ENCODE measurements at regions not wholly inside any gene's neighbourhood (a gene's known extent, or its start where the extent isn't known, plus 50 kb on each side); places are given as distances from the start of the nearest gene placed in this dataset.

DNA sequence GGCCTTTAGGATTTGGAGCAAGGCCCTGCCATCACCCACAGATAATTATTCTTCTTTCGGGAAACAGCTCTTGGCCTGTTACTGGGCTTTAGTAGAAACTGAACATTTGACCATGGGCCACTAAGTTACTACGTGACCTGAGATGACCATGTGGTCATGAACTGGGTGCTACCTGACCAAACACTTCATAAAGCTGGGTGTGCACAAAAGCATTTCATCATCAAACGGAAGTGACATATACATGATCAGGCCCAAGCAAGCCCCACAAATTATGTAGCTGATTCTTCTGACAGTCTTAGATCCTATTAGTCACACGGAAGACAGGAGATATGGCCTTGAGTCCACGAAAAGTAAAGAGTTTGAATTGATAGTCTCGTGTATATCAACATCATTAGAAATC is 130.9 kb upstream of the FBN2 start:
- FAIRE-seq (no peak), DNase-seq (ENCODE audit: insufficient read length) (no peak)
- TF ChIP-seq TAF1 (IDR thresholded peaks at IDR 0.05; ENCODE audit: borderline replicate concordance, low read depth, low read length) (no peak), POLR2AphosphoS5 (IDR thresholded peaks at IDR 0.05; ENCODE audit: low read depth, low read length) (no peak), POLR2A (IDR thresholded peaks at IDR 0.05; ENCODE audit: low read depth, low read length) (no peak)

DNA sequence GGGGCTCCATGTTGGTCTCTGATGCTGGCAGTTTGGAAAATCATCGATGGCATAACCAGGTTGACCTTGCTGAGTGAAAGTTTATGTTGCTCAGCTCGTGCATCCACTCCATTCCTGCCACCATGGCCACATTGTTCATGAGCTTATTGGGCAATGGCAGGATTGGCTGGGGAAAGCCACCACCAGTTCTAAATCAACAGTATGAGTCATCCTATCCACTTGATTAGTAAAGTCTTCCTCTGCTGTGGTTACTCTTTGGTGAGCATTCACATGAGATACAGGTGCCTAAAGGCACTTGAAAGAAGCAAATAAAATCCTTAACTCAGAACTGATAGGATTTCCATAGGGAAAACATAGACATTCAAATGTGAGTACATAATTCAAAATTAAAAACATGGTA is 131.8 kb upstream of the FBN2 start:
- FAIRE-seq (no peak), DNase-seq (ENCODE audit: insufficient read length) (no peak)
- TF ChIP-seq POLR2A (IDR thresholded peaks at IDR 0.05; ENCODE audit: low read depth, low read length) = no peak
- no peak for TF ChIP-seq TAF1 (IDR thresholded peaks at IDR 0.05; ENCODE audit: borderline replicate concordance, low read depth, low read length)
- TF ChIP-seq POLR2AphosphoS5 (IDR thresholded peaks at IDR 0.05; ENCODE audit: low read depth, low read length) = no peak

DNA sequence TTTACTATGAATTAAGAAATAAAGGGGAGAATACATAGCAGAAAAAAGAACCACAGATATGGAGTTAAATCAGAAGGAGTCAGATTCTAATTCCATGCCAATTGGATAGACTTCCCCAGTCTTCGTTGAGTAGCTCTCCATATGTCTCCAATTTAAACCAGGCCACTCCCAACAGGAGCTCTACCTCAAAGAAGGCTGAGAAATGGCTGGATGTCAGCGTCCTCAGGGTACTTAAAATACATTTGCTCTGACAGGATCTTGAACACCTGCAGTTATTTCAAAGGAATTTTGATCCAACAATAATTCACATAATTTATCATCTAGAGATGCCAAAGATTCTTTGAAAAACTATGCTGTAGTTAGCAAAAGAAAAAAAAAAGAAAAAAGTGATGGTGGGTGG is 133.9 kb upstream of the FBN2 start:
- DNase-seq (ENCODE audit: insufficient read length) (no peak), FAIRE-seq (no peak)
- TF ChIP-seq POLR2AphosphoS5 (IDR thresholded peaks at IDR 0.05; ENCODE audit: low read depth, low read length) = no peak
- TF ChIP-seq POLR2A (IDR thresholded peaks at IDR 0.05; ENCODE audit: low read depth, low read length) = no peak
- no peak for TF ChIP-seq TAF1 (IDR thresholded peaks at IDR 0.05; ENCODE audit: borderline replicate concordance, low read depth, low read length)

DNA sequence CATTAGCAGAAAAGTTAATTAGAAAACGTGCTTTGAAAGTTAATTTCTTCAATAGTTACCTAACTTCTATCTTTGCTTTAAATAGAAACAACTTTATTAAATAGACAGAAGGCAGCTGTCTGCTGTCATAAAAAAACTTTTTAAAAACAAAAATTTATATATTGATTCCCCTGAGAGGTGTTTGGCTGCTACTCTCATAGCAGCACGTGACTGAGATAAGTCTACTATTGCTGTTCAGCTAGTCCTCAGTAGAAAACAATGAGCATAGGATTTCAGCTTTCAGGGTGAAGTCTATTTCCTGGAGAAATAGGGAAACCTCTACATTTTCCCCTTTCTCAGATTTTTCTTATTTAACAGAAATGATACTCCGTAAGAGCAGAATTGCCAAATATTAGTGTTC is 135.0 kb upstream of the FBN2 start:
- no peak for FAIRE-seq
- TF ChIP-seq POLR2A (IDR thresholded peaks at IDR 0.05; ENCODE audit: low read depth, low read length) = no peak
- no peak for TF ChIP-seq POLR2AphosphoS5 (IDR thresholded peaks at IDR 0.05; ENCODE audit: low read depth, low read length)
- no peak for TF ChIP-seq TAF1 (IDR thresholded peaks at IDR 0.05; ENCODE audit: borderline replicate concordance, low read depth, low read length)

DNA sequence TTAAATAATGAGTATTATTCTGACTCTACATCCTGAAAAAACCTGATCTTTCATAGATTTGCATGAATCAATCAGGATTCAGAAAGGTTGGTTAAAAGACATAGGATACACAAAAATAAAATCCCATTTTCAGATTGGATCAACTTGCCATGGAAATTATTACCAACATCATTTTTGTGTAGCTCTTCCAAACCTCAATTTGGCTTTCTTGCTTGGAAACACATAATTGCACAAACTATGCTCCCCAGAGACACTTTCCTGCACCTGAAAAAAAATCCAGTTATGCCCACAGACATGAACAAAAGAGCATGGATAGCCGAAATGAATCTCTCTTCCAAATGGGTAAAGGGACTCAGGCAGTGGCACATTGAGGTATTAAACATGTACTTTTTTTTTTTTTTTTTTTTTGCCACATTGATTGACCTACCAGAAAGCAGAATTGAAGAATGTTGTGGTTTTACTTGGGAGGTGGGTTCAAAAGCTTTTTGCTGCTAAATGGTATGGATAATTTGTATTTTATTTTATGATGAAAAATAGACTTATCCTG is 135.4 kb upstream of the FBN2 start:
- no peak for FAIRE-seq
- no peak for TF ChIP-seq POLR2AphosphoS5 (IDR thresholded peaks at IDR 0.05; ENCODE audit: low read depth, low read length)
- TF ChIP-seq POLR2A (IDR thresholded peaks at IDR 0.05; ENCODE audit: low read depth, low read length) = no peak
- no peak for TF ChIP-seq TAF1 (IDR thresholded peaks at IDR 0.05; ENCODE audit: borderline replicate concordance, low read depth, low read length)
- DNase-seq (ENCODE audit: insufficient read length) = no peak

More for the DNA sequence above, 135.0 kb upstream of the FBN2 start:
- DNase-seq (ENCODE audit: insufficient read length) = no peak

DNA sequence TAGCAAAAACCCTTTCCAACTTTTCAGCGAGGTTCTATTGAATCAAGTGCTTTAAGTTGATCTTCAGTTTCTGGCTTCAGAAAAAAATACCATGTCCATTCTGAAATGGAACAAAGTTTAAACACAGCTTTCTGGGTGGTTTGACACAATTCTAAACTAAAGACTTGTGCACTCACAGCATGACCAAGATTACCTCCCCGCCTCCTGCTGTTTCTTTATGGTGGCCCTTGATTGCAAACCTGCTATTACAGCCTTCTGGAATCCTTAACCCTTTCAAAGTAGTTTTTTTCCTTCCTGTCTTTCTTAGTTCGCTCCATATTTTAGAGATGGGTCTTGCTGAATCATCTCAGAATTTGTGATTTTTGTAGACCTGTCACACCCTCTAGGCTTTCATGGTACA is 135.9 kb upstream of the FBN2 start:
- TF ChIP-seq POLR2A (IDR thresholded peaks at IDR 0.05; ENCODE audit: low read depth, low read length) (no peak), TAF1 (IDR thresholded peaks at IDR 0.05; ENCODE audit: borderline replicate concordance, low read depth, low read length) (no peak), POLR2AphosphoS5 (IDR thresholded peaks at IDR 0.05; ENCODE audit: low read depth, low read length) (no peak)
- no peak for FAIRE-seq
- no peak for DNase-seq (ENCODE audit: insufficient read length)

DNA sequence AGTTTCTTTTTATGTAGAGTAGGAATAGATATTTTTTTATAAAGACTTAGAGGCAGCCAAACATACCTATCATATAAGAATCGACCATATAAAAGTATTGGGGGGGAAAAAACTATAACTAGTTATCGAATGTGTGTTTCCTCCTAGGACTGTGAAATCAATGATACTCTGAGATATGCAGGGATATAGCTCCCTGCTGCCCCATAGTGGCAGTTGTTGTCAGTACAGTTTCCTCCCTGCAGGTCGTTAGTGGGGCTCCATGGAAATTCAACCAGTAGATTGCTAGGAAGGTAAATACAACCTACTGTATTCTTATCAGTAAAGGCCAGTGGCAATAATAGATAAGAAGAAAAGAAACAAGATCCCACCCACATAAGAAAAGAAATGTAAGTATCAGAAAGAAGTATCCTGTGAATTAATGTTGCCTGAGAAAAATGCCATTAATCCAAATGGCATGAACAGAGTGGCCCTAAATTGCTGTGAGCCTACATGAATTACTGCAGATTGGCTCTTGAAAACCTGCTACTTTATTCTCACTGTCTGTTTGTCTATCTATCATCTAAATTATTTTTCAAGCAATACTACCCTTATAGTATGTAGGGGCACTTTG is 136.9 kb upstream of the FBN2 start:
- no peak for FAIRE-seq
- no peak for TF ChIP-seq TAF1 (IDR thresholded peaks at IDR 0.05; ENCODE audit: borderline replicate concordance, low read depth, low read length)
- no peak for TF ChIP-seq POLR2AphosphoS5 (IDR thresholded peaks at IDR 0.05; ENCODE audit: low read depth, low read length)
- no peak for TF ChIP-seq POLR2A (IDR thresholded peaks at IDR 0.05; ENCODE audit: low read depth, low read length)
- DNase-seq (ENCODE audit: insufficient read length) = no peak

DNA sequence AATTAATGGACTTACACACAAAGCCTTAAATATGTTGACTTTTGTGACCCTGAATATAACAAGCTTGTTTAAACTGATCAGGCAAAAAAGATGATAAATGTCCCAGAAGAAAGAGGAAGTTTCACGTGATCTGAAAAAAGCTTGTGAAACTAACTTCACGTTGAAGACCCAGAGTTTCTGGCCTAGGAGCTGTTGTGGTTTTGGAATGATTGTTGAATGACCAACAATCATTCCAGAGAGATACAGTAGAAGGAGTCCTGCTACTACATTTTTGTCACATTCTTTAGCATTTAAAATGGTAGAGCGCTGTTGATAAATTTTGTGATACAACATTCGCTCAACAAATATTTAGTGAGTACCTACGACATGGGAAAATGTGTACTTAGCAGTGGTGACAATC is 143.1 kb upstream of the FBN2 start:
- FAIRE-seq = no peak
- TF ChIP-seq POLR2A (IDR thresholded peaks at IDR 0.05; ENCODE audit: low read depth, low read length) (no peak), POLR2AphosphoS5 (IDR thresholded peaks at IDR 0.05; ENCODE audit: low read depth, low read length) (no peak), TAF1 (IDR thresholded peaks at IDR 0.05; ENCODE audit: borderline replicate concordance, low read depth, low read length) (no peak)
- DNase-seq (ENCODE audit: insufficient read length) = no peak

DNA sequence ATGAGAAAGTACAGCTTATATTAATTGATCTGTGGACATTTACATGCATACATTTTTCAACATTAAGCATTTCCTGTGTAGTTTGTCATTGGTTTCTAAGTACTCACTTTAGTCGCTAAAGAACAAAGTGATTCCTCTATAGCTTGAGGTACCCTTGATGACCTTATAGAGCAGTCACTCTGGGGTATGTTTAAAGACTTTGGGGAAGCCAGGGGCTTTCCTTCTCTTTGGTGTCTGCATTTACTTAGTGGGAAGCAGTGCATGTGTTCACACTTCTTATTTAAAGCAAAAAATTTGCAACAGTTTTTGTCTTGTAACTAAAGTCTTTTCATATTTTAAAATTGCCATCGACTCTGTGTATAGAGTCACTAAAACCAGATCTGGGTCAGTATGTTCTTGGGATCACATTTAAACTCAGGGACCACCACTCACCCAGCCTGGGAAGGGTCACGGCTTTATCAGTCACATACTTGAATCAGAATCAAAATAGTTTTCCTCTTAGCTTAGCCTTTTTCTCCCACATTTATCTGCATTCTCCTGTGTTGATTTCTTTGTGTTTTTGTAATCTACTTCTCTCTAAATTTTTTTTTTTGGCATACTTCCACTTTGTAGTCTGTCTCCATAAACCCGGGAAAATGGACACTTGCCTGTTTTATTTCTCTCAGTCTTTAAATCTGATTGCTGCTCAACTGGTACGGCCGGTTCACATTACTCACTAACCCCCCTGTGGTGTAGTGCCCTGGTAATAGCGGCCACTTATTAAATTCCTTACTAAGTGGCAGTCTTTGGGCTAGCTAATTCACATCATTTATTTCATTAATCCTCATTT is 143.9 kb upstream of the FBN2 start:
- FAIRE-seq = no peak
- DNase-seq (ENCODE audit: insufficient read length) = no peak
- TF ChIP-seq TAF1 (IDR thresholded peaks at IDR 0.05; ENCODE audit: borderline replicate concordance, low read depth, low read length) = no peak
- TF ChIP-seq POLR2A (IDR thresholded peaks at IDR 0.05; ENCODE audit: low read depth, low read length) = no peak
- no peak for TF ChIP-seq POLR2AphosphoS5 (IDR thresholded peaks at IDR 0.05; ENCODE audit: low read depth, low read length)

DNA sequence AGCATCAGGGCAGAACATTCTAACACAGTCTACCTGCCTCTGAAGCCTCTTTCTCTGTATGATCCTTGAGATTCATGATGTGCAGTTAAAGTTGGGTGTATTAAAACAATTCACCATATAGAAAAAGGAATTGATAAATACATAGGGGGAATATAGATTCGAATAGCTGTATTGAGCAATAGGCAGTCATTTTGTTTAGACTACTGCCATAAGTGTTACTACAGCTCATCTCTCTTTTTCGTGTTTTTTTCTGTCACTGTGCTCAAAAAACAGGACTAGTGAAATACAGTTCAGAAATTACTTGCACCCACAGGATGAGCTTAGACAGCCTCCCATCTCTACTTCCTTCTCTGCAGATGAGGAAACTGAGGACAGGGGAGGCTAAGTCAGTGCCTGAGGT is 144.6 kb upstream of the FBN2 start:
- FAIRE-seq (no peak), DNase-seq (ENCODE audit: insufficient read length) (no peak)
- TF ChIP-seq POLR2A (IDR thresholded peaks at IDR 0.05; ENCODE audit: low read depth, low read length) = no peak
- TF ChIP-seq POLR2AphosphoS5 (IDR thresholded peaks at IDR 0.05; ENCODE audit: low read depth, low read length) = no peak
- no peak for TF ChIP-seq TAF1 (IDR thresholded peaks at IDR 0.05; ENCODE audit: borderline replicate concordance, low read depth, low read length)

DNA sequence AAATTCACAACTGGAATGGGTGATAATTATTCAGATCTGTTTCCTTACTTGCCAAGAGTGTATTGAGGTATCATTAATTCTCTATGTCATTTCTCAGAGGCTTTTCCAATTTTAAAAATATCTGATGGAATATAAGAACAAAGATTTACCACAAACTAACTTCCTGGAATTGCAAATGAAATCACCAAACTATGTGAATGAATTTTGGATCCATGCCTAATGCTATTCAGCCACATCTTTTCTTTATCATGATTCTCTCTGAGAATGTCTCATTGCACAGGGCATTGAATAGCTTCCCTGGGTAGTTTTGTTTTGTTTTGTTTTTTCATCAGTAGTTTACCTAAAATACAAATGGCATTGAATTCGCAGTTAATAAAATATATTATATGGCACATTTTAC is 146.9 kb upstream of the FBN2 start:
- no peak for FAIRE-seq
- TF ChIP-seq POLR2AphosphoS5 (IDR thresholded peaks at IDR 0.05; ENCODE audit: low read depth, low read length) = no peak
- no peak for TF ChIP-seq TAF1 (IDR thresholded peaks at IDR 0.05; ENCODE audit: borderline replicate concordance, low read depth, low read length)
- TF ChIP-seq POLR2A (IDR thresholded peaks at IDR 0.05; ENCODE audit: low read depth, low read length) = no peak
- no peak for DNase-seq (ENCODE audit: insufficient read length)

DNA sequence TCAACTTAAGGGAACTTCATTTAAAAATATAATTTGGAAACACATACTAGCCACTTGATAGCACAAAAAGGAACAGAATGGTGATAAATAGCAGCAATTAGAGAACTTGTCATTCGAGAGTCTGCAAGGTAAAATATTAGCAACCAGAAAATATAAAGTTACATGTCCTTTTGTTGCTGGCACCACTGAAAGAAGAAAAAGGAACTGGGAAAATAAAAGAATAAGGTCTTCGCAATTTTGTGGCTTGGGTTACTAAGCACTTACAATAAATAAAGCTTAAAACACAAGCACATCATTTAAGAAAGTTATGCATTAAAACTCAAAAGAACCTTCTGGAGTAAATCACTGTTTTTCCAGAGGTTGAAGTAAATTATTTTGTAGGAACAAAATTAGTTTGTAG is 149.9 kb upstream of the FBN2 start:
- FAIRE-seq (no peak), DNase-seq (ENCODE audit: insufficient read length) (no peak)
- TF ChIP-seq POLR2AphosphoS5 (IDR thresholded peaks at IDR 0.05; ENCODE audit: low read depth, low read length) (no peak), POLR2A (IDR thresholded peaks at IDR 0.05; ENCODE audit: low read depth, low read length) (no peak), TAF1 (IDR thresholded peaks at IDR 0.05; ENCODE audit: borderline replicate concordance, low read depth, low read length) (no peak)
